ENCODE measurements at regions not wholly inside any gene's neighbourhood (a gene's known extent, or its start where the extent isn't known, plus 50 kb on each side); places are given as distances from the start of the nearest gene placed in this dataset.

DNA sequence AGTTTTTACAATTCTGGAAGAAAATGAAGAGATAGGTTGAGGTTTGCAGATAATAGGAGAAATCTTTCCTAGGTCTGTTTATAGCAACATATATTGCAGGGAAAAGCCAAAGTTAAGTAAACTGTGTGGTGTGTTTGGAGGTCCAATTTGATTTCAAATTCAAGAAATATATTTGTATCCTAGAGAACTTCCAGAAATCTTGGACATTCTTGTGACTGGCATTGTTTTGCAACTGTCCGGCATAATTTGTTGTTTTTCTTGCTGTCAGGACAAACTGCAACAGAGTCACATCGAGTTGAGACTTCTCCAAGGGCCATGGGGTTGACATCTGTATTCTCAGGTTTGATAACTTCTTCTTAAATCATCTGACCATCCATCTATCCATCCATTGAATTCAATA lies 170.9 kb upstream of the ZEB2 start:
- Histone ChIP-seq H3K9me3 (ENCODE audit: control insufficient read depth, insufficient read depth, low read depth, low read length) (no peaks in the 10 kb centered on the region), H3K27me3 (ENCODE audit: control insufficient read depth, insufficient read depth, low read length) (no peaks in the 10 kb centered on the region), H3K9ac (ENCODE audit: insufficient read depth, low read length) (no peak overlapping the region), H3K4me3 (replicated peaks in 1 of 4; ENCODE audit: control extremely low read depth in 1 of 4, insufficient read depth in 1 of 4, low read depth in 3 of 4, low read length in 4 of 4) (no peak overlapping the region), H3K27ac (ENCODE audit: insufficient read depth, low read length) (no peak overlapping the region), H2AFZ (ENCODE audit: low read length) (no peak overlapping the region), H3K4me1 (ENCODE audit: control insufficient read depth, extremely low read depth, insufficient read depth, low read length) (no peaks in the 10 kb centered on the region), H3K36me3 (ENCODE audit: control insufficient read depth, insufficient read depth, low read length) (no peaks in the 10 kb centered on the region), H3K79me2 (ENCODE audit: control insufficient read depth, insufficient read depth, low read length) (no peaks in the 10 kb centered on the region), H3K4me2 (ENCODE audit: extremely low read depth, insufficient read depth, low read length) (no peak overlapping the region), H4K20me1 (ENCODE audit: control insufficient read depth, extremely low read depth, insufficient read depth, low read length) (no peaks in the 10 kb centered on the region)
- no peak for DNase-seq (ENCODE audit: low read depth in 2 of 2)
- TF ChIP-seq EZH2 (IDR thresholded peaks at IDR 0.05; ENCODE audit: low read length, missing control alignments), result no peak
- TF ChIP-seq, protein P1, sequence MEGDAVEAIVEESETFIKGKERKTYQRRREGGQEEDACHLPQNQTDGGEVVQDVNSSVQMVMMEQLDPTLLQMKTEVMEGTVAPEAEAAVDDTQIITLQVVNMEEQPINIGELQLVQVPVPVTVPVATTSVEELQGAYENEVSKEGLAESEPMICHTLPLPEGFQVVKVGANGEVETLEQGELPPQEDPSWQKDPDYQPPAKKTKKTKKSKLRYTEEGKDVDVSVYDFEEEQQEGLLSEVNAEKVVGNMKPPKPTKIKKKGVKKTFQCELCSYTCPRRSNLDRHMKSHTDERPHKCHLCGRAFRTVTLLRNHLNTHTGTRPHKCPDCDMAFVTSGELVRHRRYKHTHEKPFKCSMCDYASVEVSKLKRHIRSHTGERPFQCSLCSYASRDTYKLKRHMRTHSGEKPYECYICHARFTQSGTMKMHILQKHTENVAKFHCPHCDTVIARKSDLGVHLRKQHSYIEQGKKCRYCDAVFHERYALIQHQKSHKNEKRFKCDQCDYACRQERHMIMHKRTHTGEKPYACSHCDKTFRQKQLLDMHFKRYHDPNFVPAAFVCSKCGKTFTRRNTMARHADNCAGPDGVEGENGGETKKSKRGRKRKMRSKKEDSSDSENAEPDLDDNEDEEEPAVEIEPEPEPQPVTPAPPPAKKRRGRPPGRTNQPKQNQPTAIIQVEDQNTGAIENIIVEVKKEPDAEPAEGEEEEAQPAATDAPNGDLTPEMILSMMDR (conservative IDR thresholded peaks at IDR 0.05 in 1 of 2, IDR thresholded peaks at IDR 0.05 in 1 of 2; ENCODE audit: low read depth in 1 of 2, low read length in 2 of 2), result no peak

DNA sequence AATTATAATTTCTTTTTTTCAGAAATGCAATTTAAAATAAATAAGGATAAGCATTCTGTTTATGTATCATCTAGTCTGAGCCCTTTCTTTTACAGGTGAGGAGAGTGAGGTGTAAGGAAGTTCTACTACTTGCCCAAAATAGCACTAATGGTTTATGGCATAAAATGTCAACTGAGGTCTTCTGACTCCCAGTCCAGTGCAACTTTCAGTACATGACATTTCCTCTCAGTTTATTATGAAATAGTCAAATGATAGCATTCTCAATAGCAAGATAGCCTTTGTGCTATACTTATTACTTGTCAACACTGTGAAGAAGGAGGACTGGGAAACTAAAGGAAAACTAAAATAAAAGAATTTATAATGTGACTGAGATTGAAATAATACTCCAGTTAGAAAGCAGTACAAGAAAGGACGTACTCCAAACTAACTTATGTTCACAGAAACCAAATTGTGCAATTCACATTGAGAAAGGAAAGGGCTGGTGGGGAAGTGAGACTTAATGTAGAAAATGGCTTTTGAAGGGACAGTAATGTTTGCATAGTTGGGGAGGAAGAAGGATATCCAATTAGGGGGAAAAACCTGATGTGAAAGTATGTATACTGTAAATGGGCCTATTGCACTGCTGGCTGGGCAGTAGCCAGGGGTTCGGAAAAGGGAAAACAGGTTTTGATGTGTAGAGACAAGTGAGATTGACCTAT lies 166.7 kb upstream of the ZEB2 start:
- H3K36me3 ChIP-seq (ENCODE audit: control insufficient read depth, insufficient read depth, low read length), result no peaks in the 10 kb centered on the region
- no peak overlapping the region for H3K4me2 ChIP-seq (ENCODE audit: extremely low read depth, insufficient read depth, low read length)
- no peaks in the 10 kb centered on the region for H4K20me1 ChIP-seq (ENCODE audit: control insufficient read depth, extremely low read depth, insufficient read depth, low read length)
- no peak for TF ChIP-seq EZH2 (IDR thresholded peaks at IDR 0.05; ENCODE audit: low read length, missing control alignments)
- TF ChIP-seq, protein P1 (conservative IDR thresholded peaks at IDR 0.05 in 1 of 2, IDR thresholded peaks at IDR 0.05 in 1 of 2; ENCODE audit: low read depth in 1 of 2, low read length in 2 of 2), result no peak
- H3K79me2 ChIP-seq (ENCODE audit: control insufficient read depth, insufficient read depth, low read length), result no peaks in the 10 kb centered on the region
- H2AFZ ChIP-seq (ENCODE audit: low read length), result no peak overlapping the region
- H3K27ac ChIP-seq (ENCODE audit: insufficient read depth, low read length), result no peak overlapping the region
- H3K4me3 ChIP-seq (replicated peaks in 1 of 4; ENCODE audit: control extremely low read depth in 1 of 4, insufficient read depth in 1 of 4, low read depth in 3 of 4, low read length in 4 of 4), result no peak overlapping the region
- H3K9me3 ChIP-seq (ENCODE audit: control insufficient read depth, insufficient read depth, low read depth, low read length), result no peaks in the 10 kb centered on the region
- H3K9ac ChIP-seq (ENCODE audit: insufficient read depth, low read length), result no peak overlapping the region
- no peaks in the 10 kb centered on the region for H3K27me3 ChIP-seq (ENCODE audit: control insufficient read depth, insufficient read depth, low read length)
- DNase-seq (ENCODE audit: low read depth in 2 of 2), result no peak
- H3K4me1 ChIP-seq (ENCODE audit: control insufficient read depth, extremely low read depth, insufficient read depth, low read length), result no peaks in the 10 kb centered on the region

DNA sequence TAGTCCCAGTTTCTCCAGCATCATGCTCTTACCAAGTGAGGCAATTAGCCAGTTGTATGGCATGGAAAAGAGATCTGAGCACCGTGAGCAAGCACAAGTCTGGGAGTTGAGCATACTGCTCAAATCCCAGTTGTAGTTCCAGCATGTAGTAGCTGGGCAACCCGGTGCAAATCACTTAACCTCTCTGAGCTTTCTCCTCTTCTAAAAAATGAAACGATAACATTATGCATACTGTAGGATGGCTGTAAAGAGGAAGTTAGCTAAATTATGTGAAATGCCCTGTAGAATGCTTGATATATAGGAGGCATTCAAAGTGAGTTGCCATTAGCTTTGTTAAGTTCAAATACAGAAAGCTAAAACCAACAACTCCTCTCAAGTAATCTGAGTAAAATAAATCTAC lies 164.0 kb upstream of the ZEB2 start:
- no peak for DNase-seq (ENCODE audit: low read depth in 2 of 2)
- H3K4me2 ChIP-seq (ENCODE audit: extremely low read depth, insufficient read depth, low read length), result no peak overlapping the region
- no peaks in the 10 kb centered on the region for H3K27me3 ChIP-seq (ENCODE audit: control insufficient read depth, insufficient read depth, low read length)
- TF ChIP-seq, protein P1 (conservative IDR thresholded peaks at IDR 0.05 in 1 of 2, IDR thresholded peaks at IDR 0.05 in 1 of 2; ENCODE audit: low read depth in 1 of 2, low read length in 2 of 2), result no peak
- TF ChIP-seq EZH2 (IDR thresholded peaks at IDR 0.05; ENCODE audit: low read length, missing control alignments), result no peak
- H2AFZ ChIP-seq (ENCODE audit: low read length), result no peak overlapping the region
- no peaks in the 10 kb centered on the region for H4K20me1 ChIP-seq (ENCODE audit: control insufficient read depth, extremely low read depth, insufficient read depth, low read length)
- H3K4me1 ChIP-seq (ENCODE audit: control insufficient read depth, extremely low read depth, insufficient read depth, low read length), result no peaks in the 10 kb centered on the region
- no peak overlapping the region for H3K27ac ChIP-seq (ENCODE audit: insufficient read depth, low read length)
- no peaks in the 10 kb centered on the region for H3K36me3 ChIP-seq (ENCODE audit: control insufficient read depth, insufficient read depth, low read length)
- H3K4me3 ChIP-seq (replicated peaks in 1 of 4; ENCODE audit: control extremely low read depth in 1 of 4, insufficient read depth in 1 of 4, low read depth in 3 of 4, low read length in 4 of 4), result no peak overlapping the region
- H3K9ac ChIP-seq (ENCODE audit: insufficient read depth, low read length), result no peak overlapping the region
- no peaks in the 10 kb centered on the region for H3K9me3 ChIP-seq (ENCODE audit: control insufficient read depth, insufficient read depth, low read depth, low read length)
- no peaks in the 10 kb centered on the region for H3K79me2 ChIP-seq (ENCODE audit: control insufficient read depth, insufficient read depth, low read length)

Measured in fibroblast of lung (primary cell).